K562 (cell line): ENCODE measurements at regions not wholly inside any gene's neighbourhood (a gene's known extent, or its start where the extent isn't known, plus 50 kb on each side); places are given as distances from the start of the nearest gene placed in this dataset.

ENCODE experiments used
- ATAC-seq: fragments of 200-7000 bp; cut with Tn5 transposase; 3 replicates; pipeline ENCODE4 v1.9.1; 2020; ENCODE audit warnings: moderate library complexity
- BruUV-seq: library from RNA; stranded (reverse); fragments of 400-500 nt; replicated peaks from 2 replicates; lab custom pipeline; 2021; lab: Mats Ljungman, UMichigan
- CTCF ChIA-PET: fragments of 300-600 bp; formaldehyde crosslinking; extraction: SDS; loops from one replicate; lab custom pipeline; 2021; ENCODE audit warnings: low intra/inter-chr PET ratio; lab: Yijun Ruan, JAX
- POLR2A ChIA-PET: fragments of 300-600, 350-650 bp; sonication (Branson Sonifier 250); formaldehyde crosslinking; extraction: SDS; loops from one replicate; lab custom pipeline; 2021; ENCODE audit warnings: antibody characterized with exemption, inconsistent platforms; lab: Yijun Ruan, JAX
- DNase-seq, 4 experiments: peaks; one replicate each; pipeline versions ENCODE4 v3.0.0 to v3.0.0-alpha.2; 2011 to 2018; ENCODE audit warnings: low spot score in 3 of 4, mixed read lengths in 3 of 4; ENCODE audit errors: extremely low read depth in 1 of 4
- FAIRE-seq: peaks from 2 replicates; lab custom pipeline; 2011; peaks lifted over from hg19 to GRCh38; lab: Jason Lieb, UNC
- H2AFZ ChIP-seq: 2 replicates; pipeline ENCODE4 v1.6.0; 2011; ENCODE audit warnings: low read depth, low read length, control low read depth, inconsistent platforms
- H3K27ac ChIP-seq: fragments of 200-600 bp; 3 replicates; pipeline ENCODE4 v1.8.0; 2011; ENCODE audit warnings: low read depth, mild to moderate bottlenecking, control low read depth, inconsistent platforms, low read length, moderate library complexity, mixed read lengths; ENCODE audit errors: extremely low read depth
- H3K27me3 ChIP-seq, 2 experiments: fragments of 300-600 bp in 1 of 2; 2 replicates in 1 of 2; 3 replicates in 1 of 2; pipeline versions ENCODE4 v1.6.0 to v1.8.0; 2011; ENCODE audit warnings: inconsistent platforms in 2 of 2, low read length in 2 of 2, mild to moderate bottlenecking in 1 of 2, mixed read lengths in 1 of 2, moderate library complexity in 1 of 2; ENCODE audit not compliant: control insufficient read depth in 2 of 2, insufficient read depth in 2 of 2
- H3K36me3 ChIP-seq: fragments of 300-600 bp; 3 replicates; pipeline ENCODE4 v1.8.0; 2011; ENCODE audit warnings: mild to moderate bottlenecking, low read length, inconsistent platforms; ENCODE audit not compliant: control insufficient read depth, insufficient read depth
- H3K4me1 ChIP-seq, 2 experiments: fragments of 200-600 bp in 1 of 2; replicated peaks in 1 of 2; 2 replicates in 1 of 2; 3 replicates in 1 of 2; pipeline versions ENCODE4 v1.5.1 to v1.8.0; 2011; ENCODE audit warnings: inconsistent platforms in 2 of 2, low read length in 2 of 2, mild to moderate bottlenecking in 1 of 2, mixed read lengths in 1 of 2, moderate library complexity in 1 of 2; ENCODE audit not compliant: control insufficient read depth in 2 of 2, insufficient read depth in 2 of 2
- H3K4me2 ChIP-seq: 2 replicates; pipeline ENCODE4 v1.6.1; 2011; ENCODE audit warnings: low read length, control low read depth, inconsistent platforms, mixed read lengths; ENCODE audit not compliant: insufficient read depth
- H3K4me3 ChIP-seq: fragments of 200-600 bp; sonication (generic), shearing (Covaris generic); 2 replicates; pipeline ENCODE4 v1.5.1; 2016; ENCODE audit warnings: control low read depth, inconsistent platforms
- H3K79me2 ChIP-seq: fragments of 200-600 bp; 3 replicates; pipeline ENCODE4 v1.8.0; 2011; ENCODE audit warnings: low read length, inconsistent platforms; ENCODE audit not compliant: control insufficient read depth, insufficient read depth
- H3K9ac ChIP-seq, 2 experiments: 2 replicates each; pipeline versions ENCODE4 v1.6.0 to v1.6.1; 2011; ENCODE audit warnings: low read depth in 2 of 2, low read length in 2 of 2, control low read depth in 1 of 2, inconsistent platforms in 1 of 2, mild to moderate bottlenecking in 1 of 2, mixed read lengths in 1 of 2; ENCODE audit not compliant: insufficient read depth in 1 of 2
- H3K9me1 ChIP-seq: one replicate; pipeline ENCODE4 v1.6.0; 2011; ENCODE audit warnings: inconsistent platforms, mild to moderate bottlenecking, low read length, moderate library complexity; ENCODE audit not compliant: control insufficient read depth, insufficient read depth
- H3K9me3 ChIP-seq: replicated peaks from 2 replicates; pipeline ENCODE4 v1.5.1; 2011; ENCODE audit warnings: low read depth, low read length, inconsistent platforms; ENCODE audit not compliant: control insufficient read depth, insufficient read depth
- H4K20me1 ChIP-seq: replicated peaks from 2 replicates; pipeline ENCODE4 v1.6.1; 2011; ENCODE audit warnings: low read length, inconsistent platforms, mixed read lengths; ENCODE audit not compliant: control insufficient read depth, insufficient read depth
- ETV5 ChIP-seq: sonication (generic); formaldehyde crosslinking; IDR thresholded peaks from 2 replicates; pipeline ENCODE4 v1.4.0; 2020; ENCODE audit warnings: low read depth, mild to moderate bottlenecking, missing genetic modification reagents
- FOSL1 ChIP-seq: fragments of 200-800 bp; sonication (Bioruptor generic); conservative IDR thresholded peaks from 2 replicates; pipeline ENCODE4 v1.6.1; 2016; ENCODE audit warnings: missing genetic modification characterization, missing compliant biosample characterization
- HDAC1 ChIP-seq, 2 experiments: fragments of 450-650 bp; IDR thresholded peaks; 2 replicates each; pipeline ENCODE4 v1.6.1; 2016 to 2017; ENCODE audit warnings: inconsistent platforms in 1 of 2, mild to moderate bottlenecking in 1 of 2, moderate library complexity in 1 of 2
- NR1H2 ChIP-seq: sonication (generic); formaldehyde crosslinking; IDR thresholded peaks from 2 replicates; pipeline ENCODE4 v1.4.0; 2020; ENCODE audit warnings: mild to moderate bottlenecking, missing genetic modification reagents
- SRSF3 ChIP-seq: fragments of 200-400 bp; formaldehyde crosslinking; IDR thresholded peaks from 2 replicates; pipeline ENCODE4 v1.6.1; 2016; ENCODE audit warnings: mild to moderate bottlenecking, low read length, moderate library complexity; ENCODE audit not compliant: insufficient read depth
- TOE1 ChIP-seq, 2 experiments: fragments of 450-650 bp in 1 of 2; sonication (generic) in 1 of 2; formaldehyde crosslinking in 1 of 2; IDR thresholded peaks; 2 replicates each; pipeline versions ENCODE4 v1.7.1 to v1.8.0; 2016 to 2022; ENCODE audit warnings: borderline replicate concordance in 2 of 2, mild to moderate bottlenecking in 2 of 2, antibody characterized with exemption in 1 of 2, inconsistent platforms in 1 of 2, low read depth in 1 of 2, missing genetic modification reagents in 1 of 2, moderate library complexity in 1 of 2
- TRIM28 ChIP-seq: fragments of 450-650 bp; IDR thresholded peaks from 2 replicates; pipeline ENCODE4 v1.6.1; 2017
- ZC3H4 ChIP-seq: sonication (generic); formaldehyde crosslinking; IDR thresholded peaks from 2 replicates; pipeline ENCODE4 v1.9.0; 2021; ENCODE audit warnings: missing genetic modification reagents, borderline replicate concordance
- ZNF146 ChIP-seq: IDR thresholded peaks from one replicate; pipeline ENCODE4 v1.6.1; 2018; ENCODE audit warnings: missing compliant biosample characterization; ENCODE audit not compliant: unreplicated experiment
- WGBS: fragments of 100-300 bp; shearing (Covaris generic); methylation state at CpG from one replicate; pipeline ENCODE4 v1.1.6; 2016; ENCODE audit warnings: low coverage, mixed read lengths; ENCODE audit not compliant: insufficient coverage; ENCODE audit errors: missing lambda C conversion rate; 5-methylcytosine and 5-hydroxymethylcytosine counted together
- in situ Hi-C: fragments of 300-500 bp; cut with MboI; formaldehyde crosslinking; loops from 4 replicates; pipeline ENCODE4 v1.15.0; 2018; ENCODE audit warnings: inconsistent platforms, mixed read lengths
- intact Hi-C: fragments of 100-400 bp; cut with micrococcal nuclease; formaldehyde crosslinking; loops from 2 replicates; pipeline ENCODE4 v1.14.2; 2022
- TF ChIP-seq, protein P1 (sequence below): IDR thresholded peaks from 3 replicates; pipeline ENCODE4 v1.6.1; 2011; ENCODE audit warnings: borderline replicate concordance, mild to moderate bottlenecking; ENCODE audit not compliant: insufficient read length, insufficient read depth

DNA sequence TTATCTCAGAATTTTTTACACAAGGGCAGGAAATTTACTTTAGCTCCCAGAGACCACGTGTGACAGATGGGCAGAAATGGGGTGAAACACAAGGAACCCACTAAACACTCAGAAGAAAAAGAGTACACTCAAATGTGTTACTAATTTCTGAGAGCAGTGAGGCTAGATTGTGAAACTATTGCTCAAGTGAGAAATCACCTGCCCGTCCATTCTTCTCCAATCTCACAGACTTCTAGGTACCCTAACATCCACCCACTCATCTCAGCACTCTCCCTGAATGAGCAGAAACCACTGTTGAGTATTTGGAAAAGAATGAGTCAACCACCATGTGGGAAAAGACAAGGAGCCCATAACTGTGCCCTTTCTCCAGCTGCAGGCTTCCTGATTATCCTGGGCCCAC, 293.0 kb upstream of the CDH2 start:
- no peak for ATAC-seq
- no peak overlapping the region for H3K4me3 ChIP-seq
- FAIRE-seq, result no peak
- H3K27ac ChIP-seq, result no peak overlapping the region
- no TSS peak for BruUV-seq
- ChIA-PET CTCF (no interaction called here), POLR2A (no interaction called here)
- TF ChIP-seq ZNF146 (CRISPR knock-in tag) (no peak), ZC3H4 (CRISPR knock-in tag) (no peak), NR1H2 (CRISPR knock-in tag) (no peak), TRIM28 (no peak), ETV5 (CRISPR knock-in tag) (no peak), TOE1 (IDR thresholded peaks at IDR 0.05; ENCODE audit: borderline replicate concordance) (no peak), TOE1 (CRISPR knock-in tag; IDR thresholded peaks at IDR 0.05; ENCODE audit: borderline replicate concordance, low read depth) (no peak), HDAC1 (IDR thresholded peaks at IDR 0.05) (no peak), FOSL1 (tag) (no peak), SRSF3 (no peak)
- TF ChIP-seq, protein P1, sequence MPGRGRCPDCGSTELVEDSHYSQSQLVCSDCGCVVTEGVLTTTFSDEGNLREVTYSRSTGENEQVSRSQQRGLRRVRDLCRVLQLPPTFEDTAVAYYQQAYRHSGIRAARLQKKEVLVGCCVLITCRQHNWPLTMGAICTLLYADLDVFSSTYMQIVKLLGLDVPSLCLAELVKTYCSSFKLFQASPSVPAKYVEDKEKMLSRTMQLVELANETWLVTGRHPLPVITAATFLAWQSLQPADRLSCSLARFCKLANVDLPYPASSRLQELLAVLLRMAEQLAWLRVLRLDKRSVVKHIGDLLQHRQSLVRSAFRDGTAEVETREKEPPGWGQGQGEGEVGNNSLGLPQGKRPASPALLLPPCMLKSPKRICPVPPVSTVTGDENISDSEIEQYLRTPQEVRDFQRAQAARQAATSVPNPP, result no peak
- H3K36me3 ChIP-seq, result no peaks in the 10 kb centered on the region
- H3K4me2 ChIP-seq, result no peak overlapping the region
- H3K9ac ChIP-seq, result no peak overlapping the region
- DNase-seq, result no peak
- H3K79me2 ChIP-seq, result no peaks in the 10 kb centered on the region
- intact Hi-C loops (no loop called here), in situ Hi-C loops (no loop called here)
- 5% methylated on average over 2 of the region's 2 CpGs for WGBS
- no peaks in the 10 kb centered on the region for H3K9me1 ChIP-seq
- no peaks in the 10 kb centered on the region for H3K4me1 ChIP-seq
- no peaks in the 10 kb centered on the region; the same call in 1 of the 2 replicates for H3K9me3 ChIP-seq
- no peaks in the 10 kb centered on the region for H3K27me3 ChIP-seq
- no peaks in the 10 kb centered on the region for H4K20me1 ChIP-seq
- no peak overlapping the region for H2AFZ ChIP-seq
